ENCODE measurements at regions not wholly inside any gene's neighbourhood (a gene's known extent, or its start where the extent isn't known, plus 50 kb on each side); places are given as distances from the start of the nearest gene placed in this dataset.

DNA sequence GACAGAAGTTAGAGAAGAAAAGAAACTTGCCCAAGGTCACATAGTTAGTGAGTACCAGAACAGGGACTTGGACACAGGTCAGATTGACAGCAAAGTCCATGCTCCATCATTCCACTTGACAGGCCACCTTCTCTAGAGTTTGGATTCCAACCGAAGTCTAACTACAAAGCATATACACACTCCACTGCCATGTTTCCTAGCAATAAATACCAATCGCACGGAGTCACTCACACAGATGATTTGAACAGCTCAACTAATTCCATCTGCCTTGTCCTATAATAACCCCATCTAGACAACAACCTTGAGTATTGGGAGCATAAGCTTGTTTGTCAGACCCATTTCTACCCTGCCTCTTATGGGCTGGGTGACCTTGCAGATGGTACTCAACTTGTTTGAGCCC is 334.6 kb upstream of the MGAT5 start:
- no peak overlapping the region for H3K27ac ChIP-seq

DNA sequence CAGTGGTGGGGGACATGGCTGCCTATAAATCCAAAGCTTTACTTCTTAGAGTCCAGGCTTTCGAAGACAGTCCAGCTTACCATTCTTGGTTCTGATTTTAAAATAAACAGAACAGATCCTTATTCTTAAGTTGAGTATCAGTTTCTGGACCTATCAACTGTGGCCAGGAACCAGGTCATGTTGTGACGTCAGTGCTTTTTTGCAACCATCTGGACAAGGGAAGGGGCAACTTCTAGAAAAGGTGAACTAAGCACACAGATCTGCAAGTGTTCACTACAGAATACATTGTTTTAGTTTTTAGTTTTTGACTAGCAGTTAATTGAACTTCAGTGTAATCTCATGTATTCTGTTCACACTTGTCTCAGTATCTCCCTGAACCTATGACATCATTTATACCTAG is 326.0 kb upstream of the MGAT5 start:
- no peaks in the 10 kb centered on the region for H3K4me1 ChIP-seq
- intact Hi-C loops (cut with DNase I; ENCODE audit: low total_unique reads): no loop called here
- no peaks in the 10 kb centered on the region for H3K27me3 ChIP-seq
- H3K36me3 ChIP-seq (ENCODE audit: low read depth, missing control alignments): no peaks in the 10 kb centered on the region
- no peak overlapping the region for H3K4me3 ChIP-seq
- 88 to 90% methylated on average over 2 of the region's 2 CpGs for WGBS, 2 donors
- no peaks in the 10 kb centered on the region for H3K9me3 ChIP-seq
- no peak for DNase-seq
- H3K27ac ChIP-seq: no peak overlapping the region
- no peak for TF ChIP-seq POLR2A (IDR thresholded peaks at IDR 0.05)
- TF ChIP-seq, protein P1, sequence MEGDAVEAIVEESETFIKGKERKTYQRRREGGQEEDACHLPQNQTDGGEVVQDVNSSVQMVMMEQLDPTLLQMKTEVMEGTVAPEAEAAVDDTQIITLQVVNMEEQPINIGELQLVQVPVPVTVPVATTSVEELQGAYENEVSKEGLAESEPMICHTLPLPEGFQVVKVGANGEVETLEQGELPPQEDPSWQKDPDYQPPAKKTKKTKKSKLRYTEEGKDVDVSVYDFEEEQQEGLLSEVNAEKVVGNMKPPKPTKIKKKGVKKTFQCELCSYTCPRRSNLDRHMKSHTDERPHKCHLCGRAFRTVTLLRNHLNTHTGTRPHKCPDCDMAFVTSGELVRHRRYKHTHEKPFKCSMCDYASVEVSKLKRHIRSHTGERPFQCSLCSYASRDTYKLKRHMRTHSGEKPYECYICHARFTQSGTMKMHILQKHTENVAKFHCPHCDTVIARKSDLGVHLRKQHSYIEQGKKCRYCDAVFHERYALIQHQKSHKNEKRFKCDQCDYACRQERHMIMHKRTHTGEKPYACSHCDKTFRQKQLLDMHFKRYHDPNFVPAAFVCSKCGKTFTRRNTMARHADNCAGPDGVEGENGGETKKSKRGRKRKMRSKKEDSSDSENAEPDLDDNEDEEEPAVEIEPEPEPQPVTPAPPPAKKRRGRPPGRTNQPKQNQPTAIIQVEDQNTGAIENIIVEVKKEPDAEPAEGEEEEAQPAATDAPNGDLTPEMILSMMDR (IDR thresholded peaks at IDR 0.05): no peak

More for the DNA sequence above, 334.6 kb upstream of the MGAT5 start:
- Histone ChIP-seq H3K36me3 (ENCODE audit: low read depth, missing control alignments) (no peaks in the 10 kb centered on the region), H3K4me3 (no peak overlapping the region), H3K9me3 (no peaks in the 10 kb centered on the region), H3K4me1 (no peaks in the 10 kb centered on the region), H3K27me3 (no peaks in the 10 kb centered on the region)
- DNase-seq: no peak
- intact Hi-C loops (cut with DNase I; ENCODE audit: low total_unique reads): no loop called here
- TF ChIP-seq, protein P1 (IDR thresholded peaks at IDR 0.05): no peak
- TF ChIP-seq POLR2A (IDR thresholded peaks at IDR 0.05): no peak
- 59 to 64% methylated on average over 3 of the region's 3 CpGs for WGBS, 2 donors

- Histone ChIP-seq H3K4me3 (no peak overlapping the region), H3K27ac (no peak overlapping the region), H3K4me1 (peaks cover 4% of the 10 kb centered on the region), H3K27me3 (no peaks in the 10 kb centered on the region), H3K9me3 (no peaks in the 10 kb centered on the region), H3K36me3 (ENCODE audit: low read depth, missing control alignments) (no peaks in the 10 kb centered on the region)
- no peak for DNase-seq
- TF ChIP-seq POLR2A (IDR thresholded peaks at IDR 0.05): no peak
- TF ChIP-seq, protein P1 (IDR thresholded peaks at IDR 0.05): no peak
- intact Hi-C loops (cut with DNase I; ENCODE audit: low total_unique reads): no loop called here
- WGBS, 2 donors: 88 to 91% methylated on average over 8 of the region's 8 CpGs
These were observed 317.8 kb upstream of the MGAT5 start for GRCh38 chr2:133936096-133936495.

- H3K27me3 ChIP-seq: no peaks in the 10 kb centered on the region
- H3K9me3 ChIP-seq: no peaks in the 10 kb centered on the region
- H3K4me3 ChIP-seq: no peak overlapping the region
- no peak for DNase-seq
- H3K4me1 ChIP-seq: peaks cover 9% of the 10 kb centered on the region
- H3K36me3 ChIP-seq (ENCODE audit: low read depth, missing control alignments): no peaks in the 10 kb centered on the region
- WGBS, 2 donors: 86 to 87% methylated on average over 4 of the region's 4 CpGs
- H3K27ac ChIP-seq: no peak overlapping the region
- TF ChIP-seq, protein P1 (IDR thresholded peaks at IDR 0.05): no peak
- TF ChIP-seq POLR2A (IDR thresholded peaks at IDR 0.05): no peak
- intact Hi-C loops (cut with DNase I; ENCODE audit: low total_unique reads): no loop called here
These were observed 317.3 kb upstream of the MGAT5 start for GRCh38 chr2:133936601-133937000.

DNA sequence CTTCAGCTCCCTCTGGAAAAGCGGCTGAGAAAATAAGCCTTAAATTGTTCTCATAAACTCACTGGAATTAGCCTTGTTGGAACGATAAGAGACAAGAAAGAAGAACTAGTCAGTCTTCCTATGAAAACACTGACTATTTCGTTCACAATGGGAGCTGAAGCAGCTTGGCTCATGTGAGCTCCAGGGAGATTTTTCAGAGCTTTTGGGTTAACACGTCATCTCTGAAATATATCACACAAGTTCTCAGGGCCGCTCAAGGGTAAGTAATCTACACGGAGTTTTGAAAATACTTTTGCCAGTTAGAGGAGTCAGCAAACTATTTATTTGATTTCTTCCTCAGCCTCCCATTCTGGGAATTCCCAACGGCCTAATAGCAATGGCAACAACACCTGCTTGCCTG is 316.2 kb upstream of the MGAT5 start:
- Histone ChIP-seq H3K27ac (no peak overlapping the region), H3K4me3 (no peak overlapping the region), H3K4me1 (peaks cover 18% of the 10 kb centered on the region), H3K9me3 (no peaks in the 10 kb centered on the region), H3K36me3 (ENCODE audit: low read depth, missing control alignments) (no peaks in the 10 kb centered on the region), H3K27me3 (no peaks in the 10 kb centered on the region)
- DNase-seq: no peak
- no peak for TF ChIP-seq POLR2A (IDR thresholded peaks at IDR 0.05)
- TF ChIP-seq, protein P1 (IDR thresholded peaks at IDR 0.05): no peak
- WGBS, 2 donors: 41 to 50% methylated on average over 7 of the region's 7 CpGs
- intact Hi-C loops (cut with DNase I; ENCODE audit: low total_unique reads): no loop called here
